Ecto neural progenitor cell (in vitro differentiated cells): ENCODE measurements at regions not wholly inside any gene's neighbourhood (a gene's known extent, or its start where the extent isn't known, plus 50 kb on each side); places are given as distances from the start of the nearest gene placed in this dataset.

Experiments
- DNase-seq: peaks from one replicate; pipeline ENCODE4 v3.0.0-alpha.2; 2018; ENCODE audit warnings: low spot score

DNA sequence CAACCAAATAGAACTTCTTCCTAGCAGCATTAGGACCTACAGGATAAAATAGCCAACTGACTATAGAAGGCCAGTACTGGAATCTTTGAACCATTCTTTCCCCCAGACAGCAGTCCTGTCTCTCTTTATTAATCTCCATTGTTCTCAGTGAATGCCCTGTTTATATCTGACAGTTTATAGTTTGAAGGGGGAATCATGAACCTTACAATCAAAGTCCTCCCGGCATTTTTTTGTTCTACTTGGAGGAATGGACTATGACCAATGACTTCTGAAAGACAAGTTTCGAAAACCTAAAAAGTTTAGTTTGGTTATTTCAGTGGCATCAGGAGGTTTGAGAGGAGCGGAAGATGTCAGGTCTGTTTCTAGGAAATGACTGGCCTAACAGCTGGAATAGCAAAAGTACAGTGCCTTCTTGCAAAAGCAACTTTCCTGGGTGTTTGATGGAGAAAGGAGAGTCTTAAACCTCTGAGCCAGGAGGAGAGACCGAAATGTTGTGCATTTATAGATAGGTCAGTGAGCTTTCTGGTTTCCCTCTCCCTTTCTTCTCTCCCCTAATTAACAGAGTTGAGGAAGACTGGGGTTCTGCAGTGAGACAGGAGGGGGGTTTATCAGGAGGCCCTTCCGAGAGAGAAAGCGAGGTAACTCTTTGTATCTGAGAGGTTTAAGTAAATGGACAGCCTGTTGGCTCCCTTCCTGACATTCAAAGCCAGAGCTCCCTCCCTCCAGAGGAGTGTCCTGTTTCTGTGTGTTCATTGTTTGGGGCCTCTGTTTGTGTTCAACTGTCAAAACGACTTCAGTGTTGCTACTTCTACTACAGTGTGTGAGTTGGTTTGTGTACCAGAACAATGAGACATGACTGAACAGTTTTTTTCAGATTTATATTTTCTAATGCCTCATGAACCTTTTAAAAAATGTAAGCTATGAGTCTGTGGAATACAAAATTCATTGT lies 383.0 kb upstream of the RARB start:
- peak; percentile 53 for DNase-seq

DNA sequence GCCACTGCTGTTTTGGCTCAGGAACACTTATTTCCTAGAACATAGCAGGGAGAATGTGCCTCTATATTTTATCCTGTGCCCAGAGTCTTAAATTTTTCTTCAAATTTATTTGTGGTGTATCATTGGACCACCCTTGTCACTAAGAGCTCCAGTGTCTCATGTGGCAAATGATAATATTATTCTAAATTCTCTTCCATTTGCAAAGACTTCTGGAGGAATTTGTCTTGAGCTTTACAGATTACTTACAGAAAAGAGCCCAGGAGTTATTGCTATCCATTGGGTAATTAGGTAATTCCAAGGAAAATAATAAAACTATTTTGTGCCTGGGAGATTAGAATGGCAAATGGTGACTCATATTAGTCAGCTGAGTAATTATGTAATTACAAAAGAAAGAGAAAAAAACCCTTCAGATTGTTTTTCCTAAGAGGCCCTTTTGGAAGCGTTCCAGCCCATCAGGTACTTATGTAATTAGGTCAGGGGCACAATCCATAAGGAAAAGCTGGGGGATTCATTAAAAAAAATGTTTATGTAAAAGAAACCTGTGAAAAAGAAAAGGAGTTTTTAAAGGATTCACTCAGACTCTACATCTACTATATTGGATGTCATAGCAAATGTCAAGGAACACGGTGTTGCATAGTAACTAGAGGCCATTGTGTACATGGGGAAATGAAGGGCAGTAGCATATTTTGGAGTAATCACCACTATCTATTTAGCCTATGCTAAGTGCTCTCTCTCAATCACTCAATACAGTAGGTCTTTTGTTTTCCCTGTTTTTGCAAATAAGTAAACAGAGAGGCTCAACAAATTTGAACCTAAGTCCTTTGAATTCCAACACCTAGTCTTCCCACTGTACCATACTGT lies 380.9 kb upstream of the RARB start:
- no peak for DNase-seq

GRCh38 chr3:25049304-25049703 lies 378.8 kb upstream of the RARB start:
- no peak for DNase-seq

DNA sequence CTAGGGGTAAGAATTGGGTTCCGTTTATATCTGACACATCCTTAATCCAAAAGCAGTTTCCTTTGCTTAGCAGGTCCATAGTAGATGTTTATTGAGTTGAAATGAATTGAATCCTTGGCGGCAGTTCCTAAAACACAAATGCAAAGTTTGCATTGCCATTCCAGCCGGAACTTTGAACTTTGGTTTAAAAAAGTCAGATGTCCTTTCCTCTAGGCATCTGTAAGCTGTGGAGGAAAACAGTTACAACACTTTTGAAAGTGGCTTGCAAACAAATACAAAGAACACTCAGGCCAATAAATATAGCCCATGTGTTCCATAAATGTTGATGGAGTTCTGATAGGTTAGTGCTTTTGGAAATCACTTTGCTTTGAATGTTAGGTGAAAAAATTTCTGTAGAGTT lies 374.7 kb upstream of the RARB start:
- no peak for DNase-seq

DNA sequence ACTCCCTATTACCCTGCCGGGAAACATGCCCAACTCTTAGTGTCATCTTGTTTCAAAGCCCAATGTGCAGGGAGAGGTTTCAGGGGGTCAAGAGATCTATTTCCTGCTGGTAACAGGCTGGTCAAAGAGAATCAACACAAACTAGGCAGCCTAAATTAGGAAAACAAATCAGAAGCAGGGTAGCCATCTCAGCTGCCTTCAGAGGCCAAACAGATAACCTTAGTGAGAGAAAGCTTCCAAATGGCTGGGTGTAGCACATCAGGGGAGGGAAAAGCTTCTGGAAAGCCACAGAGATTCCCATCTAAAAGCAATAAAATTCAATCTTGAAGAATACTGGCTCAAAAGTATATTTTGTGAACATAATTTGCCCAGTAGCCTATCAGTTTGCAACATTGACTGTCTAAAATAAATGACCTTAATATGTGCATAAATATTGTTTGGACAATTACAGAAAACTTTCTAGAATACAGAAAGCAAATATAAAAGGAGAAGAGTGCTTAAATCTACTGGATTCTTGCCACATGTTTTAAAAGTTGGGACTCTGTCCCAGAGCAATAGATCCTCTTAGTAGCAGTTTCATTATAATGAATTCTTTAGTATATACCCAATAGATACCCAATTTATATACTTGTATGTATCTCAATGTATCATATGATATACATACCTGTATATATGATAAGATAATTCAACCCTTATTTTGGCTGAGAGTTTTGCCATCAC lies 371.9 kb upstream of the RARB start:
- DNase-seq: no peak

DNA sequence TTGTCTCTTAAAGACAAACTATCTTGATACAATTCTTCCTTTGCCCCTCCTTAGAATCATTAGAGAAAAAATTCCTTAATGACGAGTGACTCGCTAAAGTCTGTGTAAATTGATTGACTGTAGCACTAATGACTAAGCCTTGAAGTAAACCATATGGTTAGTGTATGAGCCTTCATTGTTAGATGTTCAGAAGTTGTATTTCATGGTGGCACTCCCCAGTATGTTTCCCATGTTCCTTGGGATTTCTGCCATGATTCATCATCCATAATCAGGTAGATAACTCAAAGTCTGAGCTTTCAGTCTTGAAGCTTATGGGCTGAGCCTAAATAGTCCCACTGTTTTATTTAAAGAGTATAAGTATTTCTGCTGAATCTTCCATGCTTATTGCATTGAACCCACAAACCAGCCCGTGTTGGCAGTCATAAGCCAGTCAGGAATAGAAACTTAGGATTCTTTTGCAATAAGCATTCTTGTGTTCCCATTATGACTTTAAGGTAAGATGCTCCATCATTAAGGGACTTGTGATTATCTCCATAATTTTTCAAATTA lies 371.2 kb upstream of the RARB start:
- no peak for DNase-seq

DNA sequence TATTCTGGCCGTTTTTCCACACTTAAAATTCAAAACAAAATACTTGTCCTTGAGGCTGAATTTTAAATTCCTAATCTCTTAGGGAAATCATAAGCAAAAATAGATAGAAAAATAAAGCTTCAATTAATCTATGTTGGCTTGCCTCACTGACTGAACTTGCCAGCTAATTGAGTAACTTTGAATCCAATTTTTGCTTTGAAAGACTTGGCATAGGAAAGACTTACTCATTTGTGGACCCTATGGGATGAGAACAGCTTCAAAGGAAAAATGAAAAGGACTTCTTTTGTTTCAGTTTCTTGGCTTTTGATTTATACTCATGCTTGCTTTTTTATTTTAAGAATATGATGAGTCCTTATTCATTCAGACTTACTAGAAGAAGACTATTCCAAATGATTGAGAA lies 370.7 kb upstream of the RARB start:
- DNase-seq: no peak

GRCh38 chr3:25064681-25065080 lies 363.4 kb upstream of the RARB start:
- no peak for DNase-seq

DNA sequence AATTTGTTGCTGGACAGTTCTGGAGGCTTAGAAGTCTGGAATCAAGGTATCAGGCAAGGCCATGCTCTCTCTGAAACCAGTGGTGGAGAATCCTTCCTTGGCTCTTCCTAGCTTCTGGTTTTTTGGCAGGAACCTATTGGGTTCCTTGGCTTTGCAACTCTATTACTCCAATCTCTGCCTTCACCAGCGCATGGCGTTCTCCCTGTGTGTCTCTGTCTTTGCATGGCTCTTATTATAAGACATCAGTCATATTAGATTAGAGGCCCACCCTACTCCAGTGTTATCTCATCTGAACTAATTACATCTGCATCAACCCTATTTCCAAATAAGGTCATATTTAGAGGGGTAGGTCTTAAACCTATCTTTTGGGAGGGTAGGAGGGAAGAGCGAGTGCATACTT lies 358.1 kb upstream of the RARB start:
- DNase-seq: no peak

DNA sequence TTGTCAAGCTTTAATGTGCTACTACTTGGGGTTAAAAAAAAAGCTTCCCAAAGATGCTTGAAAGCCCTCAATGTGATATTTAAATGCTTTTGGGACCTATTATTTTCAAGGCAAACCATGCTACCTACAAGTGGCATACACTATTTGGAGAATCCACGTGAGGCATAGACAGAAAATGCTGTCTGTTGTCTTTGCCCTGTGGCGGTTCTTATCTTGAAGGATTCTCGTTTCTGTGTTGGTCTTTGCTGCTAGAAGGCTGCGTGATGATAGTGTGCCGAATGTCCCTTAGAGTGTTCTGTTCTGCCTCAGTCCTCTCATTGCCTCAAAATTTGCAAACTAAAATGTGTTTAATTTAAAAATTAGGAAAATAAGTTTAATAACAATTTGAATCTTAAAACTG lies 356.2 kb upstream of the RARB start:
- DNase-seq: no peak

- no peak for DNase-seq
These were observed 354.6 kb upstream of the RARB start for GRCh38 chr3:25073423-25073822.

DNA sequence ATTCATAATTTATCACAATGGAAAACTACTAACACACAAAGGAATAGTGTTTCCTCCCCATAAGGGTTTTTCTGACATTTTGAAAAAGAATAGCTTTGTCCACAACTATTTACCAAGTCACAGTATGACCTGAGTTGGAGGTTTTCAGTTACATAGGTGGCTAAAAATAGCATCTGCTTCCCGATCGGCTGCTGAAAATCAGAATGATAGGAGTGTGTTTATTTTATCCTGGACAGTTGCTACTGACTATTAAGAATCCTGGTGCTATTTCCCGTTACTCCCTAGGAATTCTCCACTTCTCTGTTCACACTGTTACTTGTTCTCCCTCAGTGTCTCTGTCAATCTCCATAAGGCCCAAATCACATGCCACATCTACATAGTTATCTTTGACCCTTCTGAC lies 353.9 kb upstream of the RARB start:
- DNase-seq: no peak

DNA sequence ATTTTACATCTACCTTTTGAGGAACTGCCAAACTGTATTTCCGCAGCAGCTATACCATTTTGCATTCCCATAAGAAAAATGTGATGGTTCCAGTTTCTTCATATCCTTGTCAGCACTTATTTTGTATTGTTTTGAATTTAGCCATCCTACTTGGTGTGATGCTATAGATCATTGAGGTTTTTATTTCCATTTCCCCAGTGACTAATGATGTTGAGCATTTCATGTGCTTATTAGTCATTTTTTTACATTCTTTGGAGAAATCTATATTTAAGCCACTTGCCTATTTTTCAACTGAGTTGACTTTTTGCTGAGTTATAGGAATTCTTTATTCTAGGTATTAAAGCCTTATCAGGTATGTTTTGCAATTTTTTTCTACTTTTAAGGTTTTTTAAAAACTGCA lies 347.6 kb upstream of the RARB start:
- no peak for DNase-seq

GRCh38 chr3:25084016-25084415 lies 344.0 kb upstream of the RARB start:
- no peak for DNase-seq

DNA sequence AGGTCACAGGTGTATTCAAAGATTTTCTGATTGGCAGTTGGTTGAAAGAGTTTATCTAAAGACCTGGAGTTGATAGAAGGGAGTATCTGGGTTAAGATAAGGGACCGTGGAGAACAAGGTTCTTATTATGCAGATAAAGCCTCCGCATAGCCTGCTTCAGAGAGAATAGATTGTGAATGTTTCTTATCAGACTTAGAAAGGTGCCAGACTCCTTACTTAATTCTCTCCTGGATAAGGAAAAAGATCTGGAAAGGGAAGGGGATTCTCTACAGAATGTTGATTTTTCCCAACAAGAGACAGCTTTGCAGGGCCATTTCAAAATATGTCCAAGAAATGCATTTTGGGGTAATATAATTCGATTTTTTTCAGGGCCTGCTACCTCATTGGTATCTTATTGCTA lies 341.3 kb upstream of the RARB start:
- no peak for DNase-seq

DNA sequence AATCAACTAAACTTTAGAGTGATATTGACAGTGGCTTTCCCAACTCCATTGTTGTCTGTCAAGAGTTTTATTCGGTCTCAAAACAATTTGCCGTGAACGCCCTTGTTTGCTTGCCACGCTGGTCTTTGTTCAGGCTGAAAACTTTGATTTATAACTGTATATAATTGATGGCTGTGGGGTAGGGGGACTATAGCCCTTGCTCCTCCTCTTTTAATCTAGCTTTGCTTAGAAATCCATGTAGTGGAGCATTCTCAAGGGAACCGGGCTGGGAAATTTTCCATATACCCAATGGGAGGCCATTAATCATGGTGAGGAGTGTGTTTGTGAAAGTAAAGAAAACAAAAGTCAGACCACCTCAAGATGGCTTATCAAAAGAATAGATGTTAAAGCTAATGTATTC lies 339.8 kb upstream of the RARB start:
- no peak for DNase-seq

GRCh38 chr3:25090698-25091453 lies 337.2 kb upstream of the RARB start:
- DNase-seq: no peak

DNA sequence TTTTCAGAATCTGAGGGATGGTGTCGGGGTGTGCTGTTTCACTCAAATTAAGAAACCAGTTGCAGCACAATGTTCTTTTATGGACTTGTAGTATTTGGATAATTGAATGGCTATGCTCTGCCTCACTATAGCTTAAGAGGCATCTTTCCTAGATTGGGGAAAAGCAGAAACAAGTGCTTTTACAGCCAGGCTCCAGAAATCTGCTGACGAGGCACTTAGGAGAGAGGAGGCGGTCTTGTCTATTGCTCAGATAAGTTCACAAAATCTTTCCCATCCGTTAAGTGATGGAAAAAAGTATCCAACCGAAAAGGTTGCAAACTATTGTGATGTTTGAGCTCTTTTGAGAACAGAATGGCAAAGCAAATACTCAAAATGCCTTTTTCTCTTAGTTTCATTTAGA lies 336.1 kb upstream of the RARB start:
- no peak for DNase-seq

- DNase-seq: no peak
These were observed 333.0 kb upstream of the RARB start for GRCh38 chr3:25094932-25095685.

DNA sequence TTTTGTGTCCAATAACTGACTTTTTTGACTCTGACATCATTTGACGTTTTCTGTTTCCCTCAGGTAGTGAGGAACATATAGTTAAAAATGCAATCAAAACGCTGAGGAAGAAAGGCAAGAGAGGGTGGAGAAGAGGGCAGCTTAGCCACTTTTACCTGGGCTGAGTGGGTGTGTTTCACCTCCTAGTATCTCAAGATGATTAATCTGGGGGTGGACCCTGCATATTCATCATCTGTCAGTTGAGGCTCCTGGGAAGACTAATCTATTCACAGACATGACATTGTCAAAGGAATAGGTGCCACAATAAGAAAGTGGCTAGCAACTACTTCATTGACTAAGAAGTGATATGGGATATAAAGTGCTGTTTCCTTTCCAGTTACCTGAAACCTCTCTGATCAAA lies 331.5 kb upstream of the RARB start:
- no peak for DNase-seq

- no peak for DNase-seq
These were observed 331.0 kb upstream of the RARB start for GRCh38 chr3:25097023-25097422.
